H54 (cell line): ENCODE measurements at regions not wholly inside any gene's neighbourhood (a gene's known extent, or its start where the extent isn't known, plus 50 kb on each side); places are given as distances from the start of the nearest gene placed in this dataset.
"Not testable (repeated sequence)": the region's sequence is repeated elsewhere in the genome, so short reads cannot be mapped to it uniquely, and the experiment has no call there.

Source experiments
- DNase-seq: peaks from one replicate; pipeline ENCODE4 v3.0.0; 2011; ENCODE audit warnings: low spot score, mixed read lengths; ENCODE audit not compliant: insufficient read length
- FAIRE-seq: peaks from 3 replicates; lab custom pipeline; 2011; peaks lifted over from hg19 to GRCh38; lab: Jason Lieb, UNC
- POLR2A ChIP-seq: IDR thresholded peaks from 2 replicates; pipeline ENCODE4 v1.6.1; 2011; ENCODE audit warnings: low read depth, mild to moderate bottlenecking, low read length

- no peak for FAIRE-seq
- no peak for DNase-seq
- no peak for TF ChIP-seq POLR2A
Observed at GRCh38 chr12:25692115-25693035, 139.3 kb upstream of the LMNTD1 start.

GRCh38 chr12:25694072-25694471, 141.0 kb upstream of the LMNTD1 start:
- FAIRE-seq (peak; percentile 95), DNase-seq (peak; percentile 12)
- no peak for TF ChIP-seq POLR2A

- no peak for FAIRE-seq
- TF ChIP-seq POLR2A: no peak
- DNase-seq: no peak
Observed at GRCh38 chr12:25695574-25695973, 142.5 kb upstream of the LMNTD1 start.

- TF ChIP-seq POLR2A: no peak
- no peak for FAIRE-seq
Observed at GRCh38 chr12:25698772-25699171, 145.7 kb upstream of the LMNTD1 start.

GRCh38 chr12:25699454-25699853, 146.4 kb upstream of the LMNTD1 start:
- TF ChIP-seq POLR2A: no peak
- no peak for DNase-seq
- no peak for FAIRE-seq

More at GRCh38 chr12:25698772-25699171, 145.7 kb upstream of the LMNTD1 start:
- DNase-seq: no peak

GRCh38 chr12:25701290-25701689, 148.2 kb upstream of the LMNTD1 start:
- FAIRE-seq: peak; percentile 45
- peak; percentile 13 for DNase-seq
- TF ChIP-seq POLR2A: no peak

GRCh38 chr12:25702553-25702952, 149.5 kb upstream of the LMNTD1 start:
- no peak for FAIRE-seq
- DNase-seq: no peak
- no peak for TF ChIP-seq POLR2A

GRCh38 chr12:25705261-25705660, 152.2 kb upstream of the LMNTD1 start:
- FAIRE-seq (no peak), DNase-seq (no peak)
- TF ChIP-seq POLR2A: no peak

GRCh38 chr12:25706646-25707045, 153.6 kb upstream of the LMNTD1 start:
- not testable (repeated sequence) for FAIRE-seq, DNase-seq

- no peak for FAIRE-seq
- DNase-seq: no peak
- no peak for TF ChIP-seq POLR2A
Observed at GRCh38 chr12:25707056-25707455, 154.0 kb upstream of the LMNTD1 start.

GRCh38 chr12:25708661-25709060, 155.6 kb upstream of the LMNTD1 start:
- DNase-seq (no peak), FAIRE-seq (no peak)
- TF ChIP-seq POLR2A: no peak

- no peak for TF ChIP-seq POLR2A
- DNase-seq (no peak), FAIRE-seq (no peak)
Observed at GRCh38 chr12:25710128-25710527, 157.0 kb upstream of the LMNTD1 start.

GRCh38 chr12:25710938-25711605, 158.0 kb upstream of the LMNTD1 start:
- DNase-seq, FAIRE-seq: not testable (repeated sequence)

- FAIRE-seq (no peak), DNase-seq (no peak)
- TF ChIP-seq POLR2A: no peak
Observed at GRCh38 chr12:25712169-25712568, 159.1 kb upstream of the LMNTD1 start.
